ENCODE measurements at regions not wholly inside any gene's neighbourhood (a gene's known extent, or its start where the extent isn't known, plus 50 kb on each side); places are given as distances from the start of the nearest gene placed in this dataset.

- no peak for TF ChIP-seq CTCF (IDR thresholded peaks at IDR 0.05; ENCODE audit: poor library complexity)
- TF ChIP-seq EZH2 (IDR thresholded peaks at IDR 0.05; ENCODE audit: borderline replicate concordance) = no peak
These were observed 65.0 kb upstream of the ONECUT1 start for GRCh38 chr15:52855157-52855556.
